ENCODE measurements at regions not wholly inside any gene's neighbourhood (a gene's known extent, or its start where the extent isn't known, plus 50 kb on each side); places are given as distances from the start of the nearest gene placed in this dataset.
A peak's percentile ranks its signal among the peaks of the same experiment; 100 is the strongest.
"Not testable (repeated sequence)": the region's sequence is repeated elsewhere in the genome, so short reads cannot be mapped to it uniquely, and the experiment has no call there.

- no peak for DNase-seq
These were observed 124.4 kb upstream of the KRR1 start for GRCh38 chr12:75635606-75636444.

DNA sequence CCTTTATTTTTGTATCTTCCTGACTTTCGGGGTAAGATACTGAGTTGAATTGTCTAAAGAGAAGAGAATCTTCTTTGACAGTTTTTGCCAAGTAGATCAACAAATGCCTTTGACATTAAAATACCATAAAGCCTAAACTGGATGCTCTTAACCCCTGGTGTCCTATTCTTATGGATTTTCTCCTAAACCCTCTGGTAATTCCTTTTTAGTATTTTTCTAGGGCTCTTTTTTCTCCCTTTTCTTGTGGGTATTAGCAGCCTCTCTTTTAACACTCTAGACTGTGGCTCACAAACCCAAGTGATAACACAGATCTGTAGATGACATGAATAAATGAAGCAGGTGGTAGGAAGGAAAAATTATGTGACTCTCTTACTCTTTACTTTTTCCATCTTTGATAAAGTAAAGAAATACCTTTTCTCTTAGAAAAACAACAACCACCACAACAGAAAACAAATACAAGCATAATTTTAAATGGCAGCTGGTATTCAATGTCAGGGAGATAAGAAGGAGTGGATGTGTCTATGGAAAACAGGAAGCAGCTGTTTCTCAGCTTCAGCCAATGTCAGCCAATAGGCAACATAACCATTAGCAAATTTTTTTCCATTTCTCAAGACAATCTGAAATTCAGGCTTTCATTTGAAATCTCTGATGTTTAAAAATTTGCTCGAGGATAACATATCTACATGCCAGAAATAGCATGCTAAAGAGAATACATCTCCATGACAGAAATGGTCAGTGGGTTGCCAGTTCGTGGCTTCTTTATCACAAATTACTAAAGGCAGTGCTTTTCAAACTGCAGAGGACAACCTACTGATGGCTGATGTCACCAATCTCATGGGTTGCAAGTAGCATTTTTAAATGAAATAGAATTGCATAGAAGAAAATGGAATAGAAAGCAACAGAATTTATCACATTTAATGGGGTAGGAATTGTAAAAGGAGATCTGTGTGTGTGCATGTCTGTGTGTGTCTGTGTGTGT lies 123.1 kb upstream of the KRR1 start:
- DNase-seq: no peak

GRCh38 chr12:75633789-75634188 lies 122.4 kb upstream of the KRR1 start:
- DNase-seq: no peak

DNA sequence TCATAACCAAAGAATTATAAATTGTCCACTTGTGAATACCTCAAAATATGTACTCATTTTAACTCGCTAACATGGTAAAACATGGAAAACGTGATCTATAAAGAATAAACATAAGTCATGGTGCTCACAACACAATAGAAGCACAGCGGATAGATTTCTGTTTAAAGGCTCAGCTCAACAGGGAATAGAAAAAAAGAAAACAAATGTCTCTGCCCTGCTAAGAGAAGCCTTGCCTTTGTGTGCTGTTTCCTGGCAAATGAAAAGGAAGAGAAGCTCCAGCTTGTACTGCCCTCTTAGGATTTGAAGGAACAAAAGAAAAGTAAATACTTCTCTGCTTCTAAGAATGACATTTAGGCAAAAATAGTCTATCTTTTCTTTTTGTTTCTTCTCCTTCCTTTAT lies 121.0 kb upstream of the KRR1 start:
- DNase-seq: no peak

GRCh38 chr12:75631831-75632230 lies 120.4 kb upstream of the KRR1 start:
- no peak for DNase-seq

- no peak for DNase-seq
These were observed 118.7 kb upstream of the KRR1 start for GRCh38 chr12:75630091-75630490.

- DNase-seq: no peak
These were observed 117.5 kb upstream of the KRR1 start for GRCh38 chr12:75628916-75629315.

DNA sequence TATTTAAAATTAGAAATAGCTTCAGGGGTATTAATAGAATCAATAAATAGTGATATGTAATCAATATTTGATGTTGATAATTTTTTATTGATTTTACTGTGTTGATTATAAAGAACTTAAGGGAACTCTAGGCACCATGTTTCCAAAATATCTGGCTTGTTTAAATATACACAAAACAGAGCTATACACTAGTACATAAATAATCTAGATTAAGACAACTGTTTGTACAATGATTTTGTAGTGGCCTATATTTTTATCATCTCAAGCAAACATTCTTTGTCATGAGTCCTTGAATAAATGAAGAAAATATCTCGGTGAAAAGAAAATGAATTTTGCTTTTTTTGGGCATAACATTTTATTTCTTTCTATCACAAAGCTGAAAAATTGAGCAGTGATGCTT lies 117.1 kb upstream of the KRR1 start:
- DNase-seq: no peak

DNA sequence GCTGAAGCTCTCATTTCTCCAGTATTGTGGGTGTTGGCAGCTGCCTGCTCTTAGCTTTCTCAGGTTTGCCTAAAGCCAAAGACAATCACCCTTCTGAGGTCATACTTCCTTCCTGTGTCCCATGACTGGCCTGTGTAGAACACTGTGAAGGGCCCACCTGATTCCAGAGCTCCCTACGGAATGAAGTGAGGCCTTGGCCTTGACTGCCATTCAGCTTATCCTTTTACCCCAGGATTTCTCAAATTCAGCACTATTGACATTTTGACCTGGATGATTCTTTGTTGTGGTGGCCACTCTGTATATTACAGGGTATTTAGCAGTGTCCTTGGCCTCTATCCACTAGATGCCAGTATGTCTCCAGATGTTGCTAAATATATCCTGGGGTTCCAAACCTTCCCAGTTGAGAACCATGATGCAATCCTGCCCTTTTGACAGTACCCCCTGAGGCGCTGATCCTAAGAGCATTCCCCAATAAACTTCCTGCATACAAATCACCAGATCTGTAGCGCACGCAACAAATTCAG lies 112.3 kb upstream of the KRR1 start:
- DNase-seq: peak in 1 of 2 donors; percentile 11

DNA sequence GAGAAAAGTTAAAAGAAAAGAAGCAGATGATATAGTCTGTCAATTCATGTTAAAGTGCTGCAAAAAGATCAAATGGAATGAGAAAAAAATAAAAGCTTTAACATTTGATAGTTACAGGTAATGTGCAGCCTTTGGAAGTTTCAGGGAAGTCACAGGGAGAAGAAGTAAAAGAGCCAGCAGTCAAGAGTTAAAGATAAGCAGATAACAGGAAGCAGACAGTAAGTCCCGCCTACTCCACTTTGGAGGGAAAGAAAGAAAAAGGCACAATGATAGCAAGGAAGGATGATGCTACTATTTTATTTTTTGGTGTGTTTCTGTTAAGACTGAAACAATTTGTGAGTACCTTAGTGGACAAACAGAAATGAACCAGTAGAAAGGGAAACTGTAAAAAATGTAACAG lies 111.1 kb upstream of the KRR1 start:
- no peak for DNase-seq

- DNase-seq: not testable (repeated sequence)
These were observed 103.0 kb upstream of the KRR1 start for GRCh38 chr12:75614396-75614795.

DNA sequence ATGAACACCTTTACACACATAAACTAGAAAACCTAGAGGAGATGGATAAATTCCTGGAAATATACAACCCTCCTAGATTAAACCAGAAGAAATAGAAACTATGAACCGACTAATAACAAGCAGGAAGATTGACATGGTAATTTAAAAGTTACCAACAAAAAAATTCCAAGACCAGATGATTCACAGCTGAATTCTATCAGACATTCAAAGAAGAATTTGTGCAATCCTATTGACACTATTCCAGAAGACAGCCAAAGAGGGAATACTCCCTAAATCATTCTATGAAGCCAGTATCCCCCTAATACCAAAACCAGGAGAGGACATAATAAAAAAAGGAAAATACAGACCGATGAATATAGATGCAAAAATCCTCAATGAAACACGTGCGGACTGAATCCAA lies 102.6 kb upstream of the KRR1 start:
- no peak for DNase-seq

DNA sequence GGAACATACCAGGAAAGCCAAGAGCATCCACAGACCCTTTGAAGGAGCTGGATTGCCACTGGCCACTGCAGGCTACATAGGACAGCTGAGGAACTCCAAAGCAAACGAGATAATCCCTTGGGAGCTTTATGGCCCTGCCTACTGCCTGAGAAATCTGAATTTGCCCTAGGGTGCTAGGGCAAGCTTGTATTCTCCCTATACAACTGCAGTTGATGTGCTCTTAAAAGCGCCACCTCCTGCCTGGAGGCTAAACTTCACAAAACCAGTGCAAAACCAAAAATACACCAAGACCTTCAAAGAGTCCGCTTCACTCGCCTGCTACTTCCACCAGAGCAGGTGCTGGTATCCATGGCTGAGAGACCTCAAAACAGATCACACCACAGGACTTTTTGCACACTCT lies 99.6 kb upstream of the KRR1 start:
- DNase-seq: no peak

DNA sequence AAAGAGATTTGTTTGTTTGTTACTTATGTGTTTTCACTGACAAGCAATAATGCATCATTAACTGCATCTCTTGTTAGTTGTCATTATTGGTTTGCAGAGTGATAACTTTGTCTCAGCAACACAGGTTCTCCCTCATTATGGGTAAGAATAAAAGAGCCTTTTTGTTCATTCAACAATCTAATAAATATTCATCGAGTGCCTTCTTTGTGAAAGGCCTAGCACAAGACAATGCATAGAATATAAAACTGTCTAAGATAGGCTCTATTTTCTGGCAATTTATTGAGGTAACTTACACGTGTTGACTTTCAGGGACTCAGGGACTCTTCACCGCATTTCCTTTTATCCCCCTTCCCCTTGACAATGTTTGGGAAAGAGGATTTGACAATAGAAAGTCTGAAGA lies 95.5 kb upstream of the KRR1 start:
- no peak for DNase-seq

DNA sequence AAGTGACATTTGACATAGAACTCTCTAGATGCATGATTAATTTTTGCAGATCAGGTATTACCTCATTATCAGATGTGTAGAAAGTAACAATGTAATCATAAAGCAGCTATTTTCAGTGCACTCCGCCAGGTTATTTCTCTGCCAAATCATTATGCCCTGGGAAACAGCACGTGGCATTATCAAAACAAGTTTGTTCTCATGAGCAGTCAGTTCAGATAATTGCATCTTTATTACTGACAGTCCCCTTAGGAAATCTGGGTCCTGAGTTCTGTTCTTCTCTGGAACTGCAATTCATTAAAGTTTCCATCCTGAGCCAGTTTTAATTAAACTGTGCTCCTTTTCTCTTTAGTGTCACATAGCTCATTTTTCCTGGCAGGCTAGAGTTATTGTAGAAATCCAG lies 94.7 kb upstream of the KRR1 start:
- no peak for DNase-seq

DNA sequence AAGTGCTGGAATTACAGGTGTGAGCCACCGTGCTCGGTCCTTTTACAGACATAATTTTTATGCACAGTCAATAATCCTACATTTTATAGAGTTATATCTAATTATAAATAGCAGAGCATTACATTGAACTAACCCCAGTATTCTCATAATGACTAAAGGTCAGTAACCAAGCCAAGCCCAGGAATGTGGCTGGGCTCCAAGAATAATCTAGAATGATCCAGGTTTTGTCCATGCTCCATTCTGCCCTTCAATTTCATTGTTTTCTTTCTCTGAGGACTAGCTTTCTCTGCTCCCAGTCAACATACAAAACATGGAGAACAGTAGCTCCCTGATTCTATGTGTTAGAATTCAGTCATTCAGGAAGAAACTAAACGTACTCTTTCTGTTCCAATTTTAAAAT lies 92.1 kb upstream of the KRR1 start:
- DNase-seq: no peak

- no peak for DNase-seq
These were observed 90.7 kb upstream of the KRR1 start for GRCh38 chr12:75602106-75602505.

DNA sequence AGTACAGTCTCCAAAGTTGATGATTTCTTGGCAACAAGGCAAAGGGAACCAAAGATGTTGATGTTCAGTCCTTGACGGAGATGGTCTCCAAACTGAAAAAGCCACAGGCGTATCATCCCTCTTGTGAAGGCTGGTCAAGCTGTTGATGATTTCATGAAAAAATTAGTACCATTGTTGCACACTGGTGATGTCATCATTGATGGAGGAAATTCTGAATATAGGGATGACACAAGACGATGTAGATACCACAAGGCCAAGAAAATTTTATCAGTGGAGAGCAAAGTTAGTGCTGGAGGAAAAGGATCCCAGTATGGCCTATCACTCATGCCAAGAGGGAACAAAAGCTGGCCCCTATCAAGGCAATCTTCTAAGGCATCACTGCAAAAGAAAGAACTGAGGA lies 88.7 kb upstream of the KRR1 start:
- no peak for DNase-seq

DNA sequence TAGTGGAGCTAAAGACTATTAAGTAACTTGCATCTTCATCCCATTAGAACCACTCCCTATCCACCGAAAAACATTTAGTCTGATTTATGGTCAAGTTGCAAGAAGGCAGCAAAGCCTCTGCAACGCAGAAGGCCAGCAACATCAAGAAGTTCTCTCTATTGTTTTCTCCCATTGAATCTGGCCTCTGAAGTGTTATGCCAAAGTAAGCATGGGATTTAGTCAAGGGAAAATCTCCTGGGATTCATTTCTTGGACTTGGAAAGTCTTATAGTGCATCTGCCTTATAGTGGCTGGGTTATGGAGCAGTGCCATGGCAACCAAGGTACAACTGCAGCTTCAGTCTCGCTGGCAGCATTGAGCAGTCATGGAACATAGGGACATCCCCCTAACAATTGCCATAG lies 87.7 kb upstream of the KRR1 start:
- DNase-seq: no peak

DNA sequence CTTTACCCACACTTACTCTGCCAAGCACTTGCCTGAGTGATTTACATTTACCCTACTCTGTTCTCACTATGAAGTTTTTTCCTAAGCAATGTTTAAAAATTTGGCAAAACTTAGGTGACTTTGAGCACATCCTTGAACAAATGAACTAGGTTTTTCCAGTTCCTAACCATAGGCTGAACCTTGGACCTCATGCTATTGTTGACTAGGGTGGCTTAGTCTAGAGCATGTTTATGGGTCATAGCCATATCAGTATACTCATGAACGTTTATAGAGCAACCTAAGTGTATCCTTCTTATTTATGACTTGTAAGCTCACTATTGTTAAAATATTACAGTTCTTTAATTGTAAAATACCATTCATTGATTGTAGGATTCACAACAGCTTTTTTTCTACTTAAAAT lies 85.0 kb upstream of the KRR1 start:
- no peak for DNase-seq

DNA sequence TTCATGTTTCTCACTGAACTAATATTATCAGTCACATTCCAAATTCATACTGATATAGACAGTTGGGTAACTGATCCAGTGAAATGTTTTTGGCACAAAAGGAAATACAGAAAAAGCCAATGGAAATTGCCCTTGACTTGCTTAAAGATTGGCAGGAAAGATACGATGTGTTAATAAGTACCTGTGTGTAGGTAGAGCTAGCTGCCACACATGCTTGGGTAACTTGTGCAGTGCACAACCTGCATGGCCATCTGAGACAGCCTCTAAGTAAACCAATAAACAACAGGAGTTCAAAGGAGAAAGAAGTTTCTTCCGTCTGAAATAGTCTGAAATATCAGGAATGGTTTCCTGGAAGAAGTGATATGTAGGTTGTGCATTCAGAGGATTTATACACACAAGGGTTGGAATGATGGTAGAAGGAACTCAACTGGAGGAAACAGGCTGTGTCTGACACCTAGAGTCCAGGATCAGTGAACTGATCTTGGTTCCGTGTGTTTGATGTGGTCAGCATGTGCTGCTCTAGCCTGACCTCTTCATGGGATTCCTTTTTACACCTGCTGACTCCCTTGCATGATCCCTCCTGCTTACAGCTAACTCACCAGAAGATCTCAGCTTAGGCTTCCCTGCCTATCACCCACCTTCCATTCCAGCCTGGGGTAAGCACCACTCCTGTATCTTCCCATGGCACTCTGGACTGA lies 81.4 kb upstream of the KRR1 start:
- no peak for DNase-seq

DNA sequence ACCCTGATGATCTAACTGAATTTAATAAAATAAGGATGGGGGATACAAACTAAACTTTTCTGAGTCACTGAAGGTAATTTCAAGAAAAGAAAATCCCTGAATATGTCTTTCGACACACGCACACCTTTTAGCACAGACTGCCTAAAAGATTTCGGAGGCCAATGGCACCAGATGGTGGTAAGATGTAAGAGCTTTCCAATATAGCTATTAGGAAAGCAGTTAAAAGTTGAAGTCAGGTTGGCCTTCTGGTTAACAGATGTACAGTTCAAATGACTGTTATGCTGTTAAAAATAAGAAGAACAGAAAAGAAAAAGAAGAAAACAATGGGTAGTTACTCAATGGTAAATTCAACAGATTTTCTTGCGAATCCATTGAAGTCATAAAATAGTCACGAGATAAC lies 80.7 kb upstream of the KRR1 start:
- DNase-seq: no peak

DNA sequence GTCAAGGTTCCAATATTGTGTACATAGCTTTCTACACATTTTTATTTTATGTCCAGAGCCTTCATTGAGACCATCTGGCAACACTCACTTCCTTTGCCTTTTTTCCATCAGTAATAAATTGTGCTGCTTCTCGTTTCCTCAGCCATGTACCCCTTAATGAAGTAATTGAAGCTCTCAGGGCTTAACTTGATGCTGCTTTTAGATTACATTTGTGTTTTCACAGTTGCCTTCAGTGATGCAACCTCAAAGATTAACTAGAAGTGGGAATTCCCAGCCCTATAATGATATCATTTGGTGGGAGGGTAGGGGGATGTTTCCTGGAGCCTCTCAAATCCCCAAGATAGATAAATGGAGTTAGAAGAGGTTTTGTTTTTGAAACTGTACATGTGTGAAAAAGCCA lies 80.2 kb upstream of the KRR1 start:
- DNase-seq: no peak

Data from inflammatory macrophage (primary cell).